ENCODE measurements at regions not wholly inside any gene's neighbourhood (a gene's known extent, or its start where the extent isn't known, plus 50 kb on each side); places are given as distances from the start of the nearest gene placed in this dataset.

DNA sequence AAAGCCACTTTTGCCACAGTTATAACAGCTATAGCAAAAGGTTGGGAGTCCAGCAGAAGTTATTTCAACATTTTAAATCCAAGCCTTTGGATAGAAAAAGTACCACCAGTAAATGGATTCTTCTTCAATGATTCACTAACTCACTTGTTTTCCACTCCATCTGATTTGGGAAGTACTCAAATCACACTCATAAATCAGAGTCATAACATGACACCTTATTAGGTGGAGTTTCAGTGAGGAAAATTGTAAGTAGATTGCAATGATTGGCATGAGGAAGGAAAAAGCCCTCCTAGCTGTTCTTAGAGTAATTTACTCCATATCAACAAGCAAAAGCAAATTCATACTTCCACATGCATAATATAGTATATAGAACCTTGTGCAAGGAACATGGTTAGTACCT is 132.9 kb downstream of the NR4A2 start:
- Histone ChIP-seq H3K27me3 (replicated peaks in 1 of 4; ENCODE audit: control insufficient read depth in 3 of 4, extremely low read depth in 1 of 4, insufficient read depth in 3 of 4, low read length in 3 of 4) (no peaks in the 10 kb centered on the region), H2BK12ac (ENCODE audit: low read depth, low read length) (no peak overlapping the region), H2AK5ac (ENCODE audit: low read depth, low read length) (no peak overlapping the region), H3K18ac (ENCODE audit: extremely low read depth, low read length) (no peak overlapping the region), H3K23ac (ENCODE audit: insufficient read length) (no peak overlapping the region), H2BK15ac (ENCODE audit: low read length) (no peak overlapping the region), H2BK20ac (ENCODE audit: low read length) (no peak overlapping the region), H4K20me1 (replicated peaks in 1 of 2; ENCODE audit: control insufficient read depth in 1 of 2, insufficient read depth in 2 of 2, low read length in 2 of 2) (peaks cover 0 to 1% of the 10 kb centered on the region in 2 experiments), H3K9ac (replicated peaks in 1 of 4; ENCODE audit: extremely low read depth in 1 of 4, low read depth in 3 of 4, low read length in 3 of 4) (no peak overlapping the region), H3K79me2 (ENCODE audit: control insufficient read depth in 1 of 2, insufficient read depth in 2 of 2, low read length in 2 of 2) (no peaks in the 10 kb centered on the region), H3K23me2 (ENCODE audit: low read depth, low read length) (no peaks in the 10 kb centered on the region), H4K5ac (ENCODE audit: insufficient read length, low read depth, low read length) (no peak overlapping the region), H4K91ac (replicated peaks; ENCODE audit: insufficient read length, low read length) (no peak overlapping the region), H2BK5ac (ENCODE audit: low read depth, low read length) (no peak overlapping the region), H3K4me3 (ENCODE audit: extremely low read depth in 1 of 4, insufficient read depth in 2 of 4, low read depth in 3 of 4, low read length in 4 of 4) (no peak overlapping the region), H3K79me1 (ENCODE audit: low read depth, low read length) (no peaks in the 10 kb centered on the region), H4K8ac (ENCODE audit: extremely low read depth, insufficient read depth, low read length) (no peak overlapping the region), H2AFZ (ENCODE audit: low read length) (no peak overlapping the region), H3K56ac (replicated peaks; ENCODE audit: insufficient read length, low read depth, low read length) (no peak overlapping the region), H3K4me1 (replicated peaks in 1 of 4; ENCODE audit: control insufficient read depth in 3 of 4, insufficient read depth in 4 of 4, low read length in 3 of 4) (no peaks in the 10 kb centered on the region), H2BK120ac (replicated peaks; ENCODE audit: low read depth, low read length) (no peak overlapping the region), H3K4me2 (ENCODE audit: insufficient read depth in 1 of 2, low read depth in 2 of 2, low read length in 2 of 2) (no peak overlapping the region), H3K27ac (ENCODE audit: low read depth, low read length) (no peak overlapping the region), H3K9me3 (ENCODE audit: insufficient read depth in 2 of 2, low read depth in 1 of 2, low read length in 1 of 2) (no peaks in the 10 kb centered on the region), H3K36me3 (ENCODE audit: control insufficient read depth in 2 of 4, insufficient read depth in 4 of 4, low read length in 3 of 4) (no peaks in the 10 kb centered on the region), H3K14ac (ENCODE audit: insufficient read length) (no peak overlapping the region), H3K4ac (replicated peaks; ENCODE audit: insufficient read length, low read depth, low read length) (no peak overlapping the region)
- CTCF ChIA-PET (ENCODE audit: partially characterized antibody), result no interaction called here
- POLR2A ChIA-PET (ENCODE audit: partially characterized antibody), result no interaction called here
- no peak for DNase-seq (ENCODE audit: low read depth in 1 of 2, low spot score in 2 of 2)
- no peak for TF ChIP-seq RXRA (IDR thresholded peaks at IDR 0.05; ENCODE audit: insufficient read depth, low read depth, low read length)
- TF ChIP-seq HDAC2 (IDR thresholded peaks at IDR 0.05; ENCODE audit: borderline replicate concordance in 1 of 2, low read depth in 2 of 2, low read length in 2 of 2), result no peak
- no peak for TF ChIP-seq SIX5 (IDR thresholded peaks at IDR 0.05; ENCODE audit: low read depth, low read length)
- no peak for FAIRE-seq

All from H1 (cell line).